ENCODE measurements at regions not wholly inside any gene's neighbourhood (a gene's known extent, or its start where the extent isn't known, plus 50 kb on each side); places are given as distances from the start of the nearest gene placed in this dataset.

GRCh38 chr2:177123048-177123447, 89.5 kb upstream of the HNRNPA3 start:
- DNase-seq = no peak
- in situ Hi-C loops (cut with HindIII; ENCODE audit: low pct_ligation_motif_present, low pct_unique_long_range_greater_than_20kb, low sequenced_read_pairs) = no loop called here

- DNase-seq = no peak
- in situ Hi-C loops (cut with HindIII; ENCODE audit: low pct_ligation_motif_present, low pct_unique_long_range_greater_than_20kb, low sequenced_read_pairs) = no loop called here
Observed at GRCh38 chr2:177124371-177124770, 88.2 kb upstream of the HNRNPA3 start.

- DNase-seq = no peak
- in situ Hi-C loops (cut with HindIII; ENCODE audit: low pct_ligation_motif_present, low pct_unique_long_range_greater_than_20kb, low sequenced_read_pairs) = no loop called here
Observed at GRCh38 chr2:177127821-177128220, 84.8 kb upstream of the HNRNPA3 start.

- in situ Hi-C loops (cut with HindIII; ENCODE audit: low pct_ligation_motif_present, low pct_unique_long_range_greater_than_20kb, low sequenced_read_pairs) = no loop called here
- DNase-seq = no peak
Observed at GRCh38 chr2:177129610-177130009, 83.0 kb upstream of the HNRNPA3 start.

- DNase-seq = no peak
- in situ Hi-C loops (cut with HindIII; ENCODE audit: low pct_ligation_motif_present, low pct_unique_long_range_greater_than_20kb, low sequenced_read_pairs) = no loop called here
Observed at GRCh38 chr2:177131858-177132257, 80.7 kb upstream of the HNRNPA3 start.

- in situ Hi-C loops (cut with HindIII; ENCODE audit: low pct_ligation_motif_present, low pct_unique_long_range_greater_than_20kb, low sequenced_read_pairs) = no loop called here
- DNase-seq = no peak
Observed at GRCh38 chr2:177138823-177139222, 73.8 kb upstream of the HNRNPA3 start.

- in situ Hi-C loops (cut with HindIII; ENCODE audit: low pct_ligation_motif_present, low pct_unique_long_range_greater_than_20kb, low sequenced_read_pairs) = no loop called here
- DNase-seq = no peak
Observed at GRCh38 chr2:177141866-177142265, 70.7 kb upstream of the HNRNPA3 start.

- in situ Hi-C loops (cut with HindIII; ENCODE audit: low pct_ligation_motif_present, low pct_unique_long_range_greater_than_20kb, low sequenced_read_pairs) = no loop called here
Observed at GRCh38 chr2:177143444-177143843, 69.2 kb upstream of the HNRNPA3 start.

GRCh38 chr2:177147093-177147694, 65.4 kb upstream of the HNRNPA3 start:
- DNase-seq = peak; percentile 75

More at GRCh38 chr2:177143444-177143843, 69.2 kb upstream of the HNRNPA3 start:
- DNase-seq = peak; percentile 87

GRCh38 chr2:177147834-177148445, 64.7 kb upstream of the HNRNPA3 start:
- in situ Hi-C loops (cut with HindIII; ENCODE audit: low pct_ligation_motif_present, low pct_unique_long_range_greater_than_20kb, low sequenced_read_pairs) = no loop called here
- DNase-seq = no peak

More at GRCh38 chr2:177147093-177147694, 65.4 kb upstream of the HNRNPA3 start:
- in situ Hi-C loops (cut with HindIII; ENCODE audit: low pct_ligation_motif_present, low pct_unique_long_range_greater_than_20kb, low sequenced_read_pairs) = no loop called here

- in situ Hi-C loops (cut with HindIII; ENCODE audit: low pct_ligation_motif_present, low pct_unique_long_range_greater_than_20kb, low sequenced_read_pairs) = no loop called here
- peak; percentile 82 for DNase-seq
Observed at GRCh38 chr2:177148477-177149154, 64.0 kb upstream of the HNRNPA3 start.

- no peak for DNase-seq
- in situ Hi-C loops (cut with HindIII; ENCODE audit: low pct_ligation_motif_present, low pct_unique_long_range_greater_than_20kb, low sequenced_read_pairs) = no loop called here
Observed at GRCh38 chr2:177149155-177149503, 63.5 kb upstream of the HNRNPA3 start.

- DNase-seq = no peak
- in situ Hi-C loops (cut with HindIII; ENCODE audit: low pct_ligation_motif_present, low pct_unique_long_range_greater_than_20kb, low sequenced_read_pairs) = no loop called here
Observed at GRCh38 chr2:177153805-177154204, 58.8 kb upstream of the HNRNPA3 start.

GRCh38 chr2:177154809-177155208, 57.8 kb upstream of the HNRNPA3 start:
- in situ Hi-C loops (cut with HindIII; ENCODE audit: low pct_ligation_motif_present, low pct_unique_long_range_greater_than_20kb, low sequenced_read_pairs) = no loop called here
- DNase-seq = no peak

- DNase-seq = no peak
- in situ Hi-C loops (cut with HindIII; ENCODE audit: low pct_ligation_motif_present, low pct_unique_long_range_greater_than_20kb, low sequenced_read_pairs) = no loop called here
Observed at GRCh38 chr2:177155631-177156030, 57.0 kb upstream of the HNRNPA3 start.

- in situ Hi-C loops (cut with HindIII; ENCODE audit: low pct_ligation_motif_present, low pct_unique_long_range_greater_than_20kb, low sequenced_read_pairs) = no loop called here
- peak; percentile 55 for DNase-seq
Observed at GRCh38 chr2:177161741-177162460, 50.7 kb upstream of the HNRNPA3 start.
